HCT116 (cell line): ENCODE measurements at regions not wholly inside any gene's neighbourhood (a gene's known extent, or its start where the extent isn't known, plus 50 kb on each side); places are given as distances from the start of the nearest gene placed in this dataset.

Experiments
- ATAC-seq: fragments of 200-7000 bp; cut with Tn5 transposase; 2 replicates; pipeline ENCODE4 v1.9.1; 2020; ENCODE audit warnings: mild to moderate bottlenecking, moderate library complexity
- BruUV-seq: library from RNA; stranded (reverse); fragments of 400-500 nt; replicated peaks from 2 replicates; lab custom pipeline; 2021; lab: Mats Ljungman, UMichigan
- CTCF ChIA-PET: fragments of 300-600 bp; sonication (Branson Sonifier 250); formaldehyde crosslinking; loops from one replicate; lab custom pipeline; 2021; ENCODE audit warnings: antibody characterized with exemption; lab: Charles Lee
- POLR2A ChIA-PET: fragments of 300-600, 350-600 bp; sonication (Branson Sonifier 250); formaldehyde crosslinking; loops from one replicate; lab custom pipeline; 2021; ENCODE audit warnings: antibody characterized with exemption; lab: Charles Lee
- RAD21 ChIA-PET, 2 experiments: fragments of 300-600 bp; sonication (Branson Sonifier 250); formaldehyde crosslinking; loops; one replicate each; lab custom pipeline; 2023; ENCODE audit warnings: low total read pairs in 2 of 2; ENCODE audit not compliant: uncharacterized antibody in 2 of 2, unreplicated experiment in 2 of 2, low non-redundant PET in 1 of 2; lab: Charles Lee
- DNase-seq: peaks from one replicate; pipeline ENCODE4 v3.0.0-alpha.2; 2010; ENCODE audit warnings: low read depth, low spot score
- H2AFZ ChIP-seq: fragments of 200-600 bp; shearing (Covaris generic), sonication (generic); 2 replicates; pipeline ENCODE4 v1.6.1; 2017; ENCODE audit warnings: low read depth, mixed run types, mixed read lengths, antibody characterized with exemption, low read length; ENCODE audit not compliant: poor library complexity, severe bottlenecking
- H3K27ac ChIP-seq: 2 replicates; pipeline ENCODE4 v1.5.1; 2012; ENCODE audit warnings: low read depth, low read length
- H3K27me3 ChIP-seq: fragments of 200-600 bp; sonication (generic); 2 replicates; pipeline ENCODE4 v1.6.1; 2016; ENCODE audit warnings: mixed run types, low read length, mixed read lengths; ENCODE audit not compliant: insufficient read depth
- H3K36me3 ChIP-seq, 2 experiments: fragments of 200-500 bp in 1 of 2; fragments of 200-600 bp in 1 of 2; sonication (Bioruptor generic) in 1 of 2; sonication (generic) in 1 of 2; 2 replicates each; pipeline versions ENCODE4 v1.5.1 to v1.6.1; 2014 to 2016; ENCODE audit warnings: low read length in 2 of 2, inconsistent platforms in 1 of 2, mixed read lengths in 1 of 2, mixed run types in 1 of 2; ENCODE audit not compliant: insufficient read depth in 2 of 2, control insufficient read depth in 1 of 2
- H3K4me1 ChIP-seq, 2 experiments: fragments of 200-600 bp in 1 of 2; sonication (generic) in 1 of 2; 2 replicates each; pipeline versions ENCODE4 v1.5.1 to v1.6.1; 2012 to 2017; ENCODE audit warnings: low read length in 2 of 2, inconsistent platforms in 1 of 2, mild to moderate bottlenecking in 1 of 2, mixed read lengths in 1 of 2, mixed run types in 1 of 2, moderate library complexity in 1 of 2; ENCODE audit not compliant: insufficient read depth in 2 of 2, control insufficient read depth in 1 of 2
- H3K4me2 ChIP-seq: fragments of 200-600 bp; sonication (generic); 2 replicates; pipeline ENCODE4 v1.6.1; 2017; ENCODE audit warnings: mixed run types, low read length, mixed read lengths
- H3K4me3 ChIP-seq, 2 experiments: fragments of 200-600 bp in 1 of 2; sonication (generic) in 1 of 2; replicated peaks in 1 of 2; 2 replicates each; pipeline ENCODE4 v1.5.1; 2011 to 2016; ENCODE audit warnings: low read length in 2 of 2, control low read depth in 1 of 2, low read depth in 1 of 2, mild to moderate bottlenecking in 1 of 2, mixed read lengths in 1 of 2, mixed run types in 1 of 2
- H3K79me2 ChIP-seq: fragments of 200-600 bp; sonication (generic); 2 replicates; pipeline ENCODE4 v1.6.1; 2017; ENCODE audit warnings: mild to moderate bottlenecking, mixed run types, low read length, moderate library complexity, mixed read lengths; ENCODE audit not compliant: insufficient read depth
- H3K9ac ChIP-seq: fragments of 200-600 bp; sonication (generic); 2 replicates; pipeline ENCODE4 v1.6.1; 2016; ENCODE audit warnings: low read length, mixed read lengths
- H3K9me2 ChIP-seq: fragments of 200-600 bp; sonication (generic), shearing (Covaris generic); 2 replicates; pipeline ENCODE4 v1.6.1; 2017; ENCODE audit warnings: mixed run types, mild to moderate bottlenecking, moderate library complexity; ENCODE audit not compliant: insufficient read depth
- H3K9me3 ChIP-seq, 2 experiments: fragments of 200-500 bp in 1 of 2; fragments of 200-600 bp in 1 of 2; sonication (Bioruptor generic) in 1 of 2; sonication (generic) in 1 of 2; 2 replicates each; pipeline ENCODE4 v1.6.1; 2014 to 2017; ENCODE audit warnings: low read length in 2 of 2, mixed read lengths in 2 of 2, inconsistent platforms in 1 of 2, low read depth in 1 of 2, mild to moderate bottlenecking in 1 of 2, mixed run types in 1 of 2, moderate library complexity in 1 of 2; ENCODE audit not compliant: control insufficient read depth in 1 of 2, insufficient read depth in 1 of 2
- H4K20me1 ChIP-seq: fragments of 200-600 bp; sonication (generic), shearing (Covaris generic); 2 replicates; pipeline ENCODE4 v1.6.1; 2017; ENCODE audit warnings: mixed run types, mild to moderate bottlenecking, moderate library complexity; ENCODE audit not compliant: insufficient read depth
- CEBPB ChIP-seq: IDR thresholded peaks from 2 replicates; pipeline ENCODE4 v1.6.1; 2012; ENCODE audit warnings: low read depth
- EGR1 ChIP-seq: IDR thresholded peaks from 2 replicates; pipeline ENCODE4 v1.6.1; 2012; ENCODE audit warnings: low read depth
- EZH2 ChIP-seq: fragments of 200-600 bp; sonication (generic); IDR thresholded peaks from 2 replicates; pipeline ENCODE4 v1.6.1; 2017; ENCODE audit warnings: antibody characterized with exemption, mixed run types
- JUND ChIP-seq: IDR thresholded peaks from 2 replicates; pipeline ENCODE4 v1.6.1; 2012
- MAX ChIP-seq: IDR thresholded peaks from 2 replicates; pipeline ENCODE4 v1.6.1; 2012
- RAD21 ChIP-seq: IDR thresholded peaks from 2 replicates; pipeline ENCODE4 v1.6.1; 2012; ENCODE audit warnings: low read depth, mild to moderate bottlenecking
- SIN3A ChIP-seq: IDR thresholded peaks from 2 replicates; pipeline ENCODE4 v1.6.1; 2012; ENCODE audit warnings: low read depth
- SRF ChIP-seq: IDR thresholded peaks from 2 replicates; pipeline ENCODE4 v1.6.1; 2012; ENCODE audit warnings: low read depth
- TCF7L2 ChIP-seq: IDR thresholded peaks from 2 replicates; pipeline ENCODE4 v1.7.0; 2011; ENCODE audit warnings: borderline replicate concordance, inconsistent platforms; ENCODE audit not compliant: insufficient read depth, insufficient read length; ENCODE audit errors: extremely low read depth
- YY1 ChIP-seq: IDR thresholded peaks from 2 replicates; pipeline ENCODE4 v1.6.1; 2011; ENCODE audit warnings: low read length, low read depth, moderate library complexity, mild to moderate bottlenecking; ENCODE audit not compliant: insufficient replicate concordance; ENCODE audit errors: extremely low read depth
- ZBTB33 ChIP-seq: IDR thresholded peaks from 2 replicates; pipeline ENCODE4 v1.6.1; 2011; ENCODE audit warnings: mild to moderate bottlenecking, low read length, moderate library complexity; ENCODE audit not compliant: insufficient replicate concordance; ENCODE audit errors: extremely low read depth
- ZFX ChIP-seq: fragments of 450-650 bp; IDR thresholded peaks from 2 replicates; pipeline ENCODE4 v1.6.1; 2017
- ZNF274 ChIP-seq: fragments of 200-500 bp; sonication (Bioruptor generic); IDR thresholded peaks from 2 replicates; pipeline ENCODE4 v1.6.1; 2014; ENCODE audit warnings: mild to moderate bottlenecking, low read depth, low read length, inconsistent platforms
- intact Hi-C: fragments of 100-400 bp; cut with micrococcal nuclease; formaldehyde crosslinking; loops from 2 replicates; pipeline ENCODE4 v1.10.0; 2022
- TF ChIP-seq, protein P1 (sequence below): IDR thresholded peaks from 2 replicates; pipeline ENCODE4 v1.6.1; 2012; ENCODE audit warnings: low read depth

GRCh38 chr3:72544239-72544638 lies 304.0 kb downstream of the SHQ1 start:
- Histone ChIP-seq H3K9me2 (no peaks in the 10 kb centered on the region), H3K27ac (no peak overlapping the region)
- no peak for TF ChIP-seq EZH2
- TF ChIP-seq, protein P1, sequence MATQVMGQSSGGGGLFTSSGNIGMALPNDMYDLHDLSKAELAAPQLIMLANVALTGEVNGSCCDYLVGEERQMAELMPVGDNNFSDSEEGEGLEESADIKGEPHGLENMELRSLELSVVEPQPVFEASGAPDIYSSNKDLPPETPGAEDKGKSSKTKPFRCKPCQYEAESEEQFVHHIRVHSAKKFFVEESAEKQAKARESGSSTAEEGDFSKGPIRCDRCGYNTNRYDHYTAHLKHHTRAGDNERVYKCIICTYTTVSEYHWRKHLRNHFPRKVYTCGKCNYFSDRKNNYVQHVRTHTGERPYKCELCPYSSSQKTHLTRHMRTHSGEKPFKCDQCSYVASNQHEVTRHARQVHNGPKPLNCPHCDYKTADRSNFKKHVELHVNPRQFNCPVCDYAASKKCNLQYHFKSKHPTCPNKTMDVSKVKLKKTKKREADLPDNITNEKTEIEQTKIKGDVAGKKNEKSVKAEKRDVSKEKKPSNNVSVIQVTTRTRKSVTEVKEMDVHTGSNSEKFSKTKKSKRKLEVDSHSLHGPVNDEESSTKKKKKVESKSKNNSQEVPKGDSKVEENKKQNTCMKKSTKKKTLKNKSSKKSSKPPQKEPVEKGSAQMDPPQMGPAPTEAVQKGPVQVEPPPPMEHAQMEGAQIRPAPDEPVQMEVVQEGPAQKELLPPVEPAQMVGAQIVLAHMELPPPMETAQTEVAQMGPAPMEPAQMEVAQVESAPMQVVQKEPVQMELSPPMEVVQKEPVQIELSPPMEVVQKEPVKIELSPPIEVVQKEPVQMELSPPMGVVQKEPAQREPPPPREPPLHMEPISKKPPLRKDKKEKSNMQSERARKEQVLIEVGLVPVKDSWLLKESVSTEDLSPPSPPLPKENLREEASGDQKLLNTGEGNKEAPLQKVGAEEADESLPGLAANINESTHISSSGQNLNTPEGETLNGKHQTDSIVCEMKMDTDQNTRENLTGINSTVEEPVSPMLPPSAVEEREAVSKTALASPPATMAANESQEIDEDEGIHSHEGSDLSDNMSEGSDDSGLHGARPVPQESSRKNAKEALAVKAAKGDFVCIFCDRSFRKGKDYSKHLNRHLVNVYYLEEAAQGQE = no peak
- TF ChIP-seq, all 23 proteins: peak for 0
- ChIA-PET RAD21 (no interaction called here), POLR2A (no interaction called here), CTCF (no interaction called here)
- ATAC-seq (no peak), DNase-seq (no peak)
- no peaks in the 10 kb centered on the region for H3K27me3 ChIP-seq
- BruUV-seq = no TSS peak
- no peak overlapping the region for H3K4me2 ChIP-seq
- no peaks in the 10 kb centered on the region for H3K79me2 ChIP-seq
- intact Hi-C loops = no loop called here
- no peak overlapping the region for H2AFZ ChIP-seq
- H3K4me1 ChIP-seq = no peaks in the 10 kb centered on the region
- H3K36me3 ChIP-seq = no peaks in the 10 kb centered on the region
- H3K4me3 ChIP-seq = no peak overlapping the region
- no peaks in the 10 kb centered on the region; the same call in 1 of the 2 replicates for H4K20me1 ChIP-seq
- H3K9me3 ChIP-seq = no peaks in the 10 kb centered on the region
- H3K9ac ChIP-seq = no peak overlapping the region

DNA sequence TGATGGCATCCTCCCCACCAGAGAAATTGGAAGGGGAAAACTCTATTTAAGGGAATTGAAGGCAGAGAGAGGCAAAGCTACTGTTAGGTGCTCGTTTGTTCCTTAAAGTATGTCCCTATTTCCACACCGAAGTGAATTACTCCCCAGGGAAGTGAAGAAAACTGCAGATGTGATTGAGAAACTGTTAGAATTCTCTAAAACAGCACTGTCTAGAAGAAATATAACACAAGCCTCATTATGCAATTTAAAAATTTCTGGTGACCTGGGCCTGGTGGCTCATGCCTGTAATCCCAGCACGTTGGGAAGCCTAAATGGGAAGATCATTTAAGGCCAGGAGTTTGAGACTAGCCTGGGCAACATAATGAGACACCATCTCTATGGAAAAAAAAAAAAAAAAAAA lies 305.0 kb downstream of the SHQ1 start:
- RAD21 ChIA-PET = no interaction called here
- BruUV-seq = no TSS peak
- no peaks in the 10 kb centered on the region for H3K4me1 ChIP-seq
- H3K36me3 ChIP-seq = no peaks in the 10 kb centered on the region
- ATAC-seq = no peak
- no peaks in the 10 kb centered on the region for H3K9me2 ChIP-seq
- H3K9me3 ChIP-seq = no peaks in the 10 kb centered on the region
- H3K27ac ChIP-seq = no peak overlapping the region
- H3K4me2 ChIP-seq = no peak overlapping the region
- no peak overlapping the region for H3K9ac ChIP-seq
- no peak overlapping the region for H3K4me3 ChIP-seq
- CTCF ChIA-PET = no interaction called here
- no peak for DNase-seq
- H4K20me1 ChIP-seq = no peaks in the 10 kb centered on the region; the same call in 1 of the 2 replicates
- POLR2A ChIA-PET = no interaction called here
- no peaks in the 10 kb centered on the region for H3K27me3 ChIP-seq
- H3K79me2 ChIP-seq = no peaks in the 10 kb centered on the region
- intact Hi-C loops = no loop called here
- no peak overlapping the region for H2AFZ ChIP-seq
- no peak for TF ChIP-seq CEBPB
- TF ChIP-seq MAX = no peak
- no peak for TF ChIP-seq ZNF274
- no peak for TF ChIP-seq YY1
- no peak for TF ChIP-seq ZFX
- no peak for TF ChIP-seq JUND
- TF ChIP-seq EGR1 = no peak
- TF ChIP-seq ZBTB33 = no peak
- no peak for TF ChIP-seq SRF
- TF ChIP-seq RAD21 = no peak
- no peak for TF ChIP-seq EZH2
- no peak for TF ChIP-seq TCF7L2
- no peak for TF ChIP-seq SIN3A
